GM19238 (cell line): ENCODE measurements at regions not wholly inside any gene's neighbourhood (a gene's known extent, or its start where the extent isn't known, plus 50 kb on each side); places are given as distances from the start of the nearest gene placed in this dataset.
"Not testable (repeated sequence)": the region's sequence is repeated elsewhere in the genome, so short reads cannot be mapped to it uniquely, and the experiment has no call there.

Experiments used
- DNase-seq: peaks from one replicate; pipeline ENCODE4 v3.0.0; 2011; ENCODE audit warnings: low spot score; ENCODE audit not compliant: insufficient read length

- DNase-seq: no peak
These were observed 161.5 kb downstream of the NRIP1 start for GRCh38 chr21:14903172-14903865.

GRCh38 chr21:14901482-14901958, 163.3 kb downstream of the NRIP1 start:
- DNase-seq: no peak

DNA sequence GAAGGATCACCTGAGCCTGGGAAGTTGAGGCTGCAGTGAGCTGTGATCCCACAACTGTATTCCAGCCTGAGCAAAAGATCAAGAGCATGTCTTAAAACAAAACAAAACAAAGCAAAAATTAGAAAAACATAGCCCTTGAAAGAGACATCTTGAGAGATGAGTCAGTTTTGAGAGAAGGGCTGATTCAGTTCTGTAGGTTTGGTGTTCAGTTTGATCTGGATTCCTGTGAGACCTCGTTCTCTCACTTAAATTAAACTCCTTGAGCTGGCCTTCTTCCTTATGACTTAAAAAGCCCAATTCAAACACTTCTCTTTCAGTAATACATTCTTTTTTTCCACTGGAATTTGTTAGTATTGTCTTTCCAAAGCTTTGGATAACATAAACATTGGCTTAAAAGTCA, 164.2 kb downstream of the NRIP1 start:
- DNase-seq: no peak

DNA sequence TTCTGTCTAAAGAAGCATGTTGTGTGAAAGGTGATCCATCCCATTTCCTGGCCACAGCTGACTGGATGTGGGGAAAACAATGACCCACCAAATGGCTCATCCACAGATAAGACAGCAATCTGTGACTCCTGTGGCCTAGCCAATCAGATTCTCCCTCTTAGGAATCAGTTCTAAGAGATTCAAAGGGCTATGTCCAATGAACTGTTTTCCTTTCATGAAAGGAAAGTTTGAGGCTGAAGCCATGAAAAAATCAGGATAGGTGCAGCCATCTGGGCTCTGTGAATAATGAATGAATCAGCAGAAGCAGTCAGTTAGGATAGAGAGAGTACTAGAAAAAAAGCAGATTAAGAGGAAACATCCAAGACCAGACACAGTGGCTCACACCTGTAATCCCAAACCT, 164.7 kb downstream of the NRIP1 start:
- no peak for DNase-seq

DNA sequence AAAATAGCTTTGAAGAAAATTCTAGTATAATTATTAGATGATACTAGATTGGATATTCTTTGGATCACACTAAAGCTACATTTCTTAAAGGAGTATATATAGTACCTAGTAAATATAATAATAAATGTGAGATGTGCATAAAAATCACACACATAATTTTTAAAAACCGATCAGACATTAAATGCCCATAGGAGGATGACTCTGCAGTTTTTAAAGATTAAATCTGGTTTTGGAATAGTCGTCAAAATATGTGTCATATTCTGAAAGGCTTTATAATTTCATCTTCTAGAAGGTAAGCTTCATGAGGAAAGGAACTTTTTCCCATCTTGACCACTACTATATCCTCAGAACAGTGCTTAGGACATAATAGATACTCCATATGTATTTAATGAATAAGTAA, 169.0 kb downstream of the NRIP1 start:
- DNase-seq: no peak

DNA sequence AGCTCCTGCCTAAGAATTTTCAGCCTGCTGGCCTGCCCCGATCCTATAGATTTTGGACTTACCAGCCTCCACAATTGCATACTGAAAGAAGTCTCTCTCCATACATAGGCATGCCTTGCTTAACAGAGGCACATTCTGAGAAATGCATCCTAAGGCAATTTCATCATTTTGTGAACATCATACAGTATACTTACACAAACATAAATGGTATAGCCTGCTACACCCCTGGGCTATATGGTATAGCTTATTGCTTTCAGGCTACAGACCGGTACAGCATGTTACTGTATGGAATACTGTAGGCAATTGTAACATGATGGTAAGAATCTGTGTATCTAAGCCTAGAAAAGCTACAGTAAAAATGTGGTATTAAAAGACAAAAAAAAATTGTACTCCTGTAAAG, 174.7 kb downstream of the NRIP1 start:
- no peak for DNase-seq

DNA sequence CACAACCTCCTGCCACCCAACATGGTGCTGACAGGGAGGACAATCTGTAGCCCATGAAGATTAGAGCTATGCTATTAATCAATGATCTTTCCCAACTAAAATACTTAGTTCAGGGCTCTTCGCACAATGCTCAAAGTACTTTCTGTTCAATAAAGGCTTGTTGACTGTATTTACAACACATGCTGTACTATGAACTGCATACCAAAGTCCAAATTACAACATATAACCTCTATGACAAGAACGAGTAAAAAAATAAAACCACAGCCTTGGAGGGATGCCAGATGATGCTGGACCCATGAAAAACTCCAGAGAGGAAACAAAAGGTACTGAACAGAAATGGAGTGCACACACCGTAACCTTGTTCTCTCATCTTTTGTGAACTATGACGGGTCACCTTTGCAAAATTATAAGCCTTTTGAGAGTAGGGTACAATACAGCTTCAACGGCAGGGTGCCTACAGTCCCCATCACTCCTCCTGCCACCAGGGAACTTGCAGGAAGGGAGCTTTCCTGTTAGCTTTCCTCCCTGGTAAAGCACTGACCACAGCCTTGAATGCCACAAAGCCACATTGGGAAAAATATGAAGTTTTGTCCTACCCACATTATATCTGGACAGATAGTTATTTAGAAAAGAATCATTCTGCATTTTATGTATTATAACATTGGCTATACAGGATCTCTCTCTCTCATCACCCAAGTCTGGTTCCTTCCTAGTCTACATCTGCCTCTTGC, 175.6 kb downstream of the NRIP1 start:
- no peak for DNase-seq

DNA sequence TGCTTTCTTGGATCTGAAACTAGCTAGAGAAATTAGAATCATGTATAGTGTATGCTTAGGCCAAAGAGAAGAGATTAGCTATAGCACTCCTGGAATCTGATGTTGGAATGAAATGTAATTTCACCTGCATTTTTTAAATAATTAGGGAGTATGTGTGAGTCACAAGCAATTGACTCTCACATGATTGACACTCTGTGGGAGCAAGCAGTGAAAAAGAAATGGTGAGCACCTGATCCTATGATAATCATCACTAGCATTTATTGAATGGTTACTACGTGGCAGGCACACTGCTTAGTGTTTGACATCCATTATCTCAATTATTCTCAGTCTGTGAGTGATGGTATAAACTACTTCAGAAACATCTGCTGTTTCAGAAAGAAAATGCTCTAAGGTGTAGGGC, 176.6 kb downstream of the NRIP1 start:
- no peak for DNase-seq

GRCh38 chr21:14886001-14886400, 178.8 kb downstream of the NRIP1 start:
- no peak for DNase-seq

- DNase-seq: no peak
These were observed 181.4 kb downstream of the NRIP1 start for GRCh38 chr21:14883351-14883750.

GRCh38 chr21:14882545-14882944, 182.3 kb downstream of the NRIP1 start:
- DNase-seq: not testable (repeated sequence)

- no peak for DNase-seq
These were observed 182.8 kb downstream of the NRIP1 start for GRCh38 chr21:14881863-14882499.

GRCh38 chr21:14880922-14881321, 183.9 kb downstream of the NRIP1 start:
- no peak for DNase-seq

GRCh38 chr21:14879458-14879857, 185.3 kb downstream of the NRIP1 start:
- no peak for DNase-seq

- no peak for DNase-seq
These were observed 185.8 kb downstream of the NRIP1 start for GRCh38 chr21:14878971-14879370.

GRCh38 chr21:14877581-14878228, 187.1 kb downstream of the NRIP1 start:
- no peak for DNase-seq

DNA sequence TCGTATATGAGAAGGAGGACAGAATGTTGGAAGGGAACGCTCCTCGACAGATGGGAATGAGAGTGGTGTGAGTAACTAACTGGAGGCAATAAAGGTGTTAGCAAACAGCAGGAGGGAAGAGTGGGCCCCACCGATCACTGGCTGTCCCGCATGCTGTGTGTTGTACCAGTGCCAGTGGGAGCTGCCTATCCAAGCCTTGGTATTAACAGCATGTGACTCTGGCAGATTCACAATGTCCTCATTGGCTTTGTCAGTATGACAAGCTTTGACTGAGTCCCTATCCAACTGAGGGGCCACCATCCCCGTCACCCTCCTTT, 188.3 kb downstream of the NRIP1 start:
- DNase-seq: no peak

GRCh38 chr21:14875704-14876523, 188.9 kb downstream of the NRIP1 start:
- no peak for DNase-seq

GRCh38 chr21:14875186-14875585, 189.6 kb downstream of the NRIP1 start:
- DNase-seq: no peak

GRCh38 chr21:14874379-14874778, 190.4 kb downstream of the NRIP1 start:
- DNase-seq: no peak

DNA sequence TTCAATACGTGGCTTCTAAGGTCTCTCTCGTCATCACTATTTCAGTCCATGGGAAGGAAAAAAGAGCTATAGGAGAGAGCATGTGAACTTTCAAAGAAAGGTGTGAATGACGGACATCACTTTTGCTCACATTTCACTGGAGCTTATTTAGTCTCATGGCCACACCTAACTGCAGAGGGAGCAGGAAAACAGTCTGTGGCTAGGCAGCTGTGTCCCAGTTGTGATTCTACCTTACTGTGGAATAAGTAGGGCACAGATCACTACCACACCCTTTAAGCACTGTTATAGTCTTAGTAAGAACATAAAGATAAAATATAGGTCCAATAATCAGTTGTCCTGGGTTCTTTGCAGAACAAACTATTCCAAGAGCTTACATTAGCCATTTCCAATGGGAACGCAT, 192.9 kb downstream of the NRIP1 start:
- DNase-seq: no peak

- no peak for DNase-seq
These were observed 194.0 kb downstream of the NRIP1 start for GRCh38 chr21:14870853-14871149.
